ENCODE measurements at regions not wholly inside any gene's neighbourhood (a gene's known extent, or its start where the extent isn't known, plus 50 kb on each side); places are given as distances from the start of the nearest gene placed in this dataset.

- TF ChIP-seq POLR2AphosphoS5 (IDR thresholded peaks at IDR 0.05) (no peak), CTCF (IDR thresholded peaks at IDR 0.05) (no peak), POLR2A (IDR thresholded peaks at IDR 0.05) (no peak)
Observed at GRCh38 chr5:3780907-3781306, 185.3 kb downstream of the IRX1 start.

Measured in prostate gland (tissue), 2 donors.